Choroid plexus epithelial cell (primary cell): ENCODE measurements at regions not wholly inside any gene's neighbourhood (a gene's known extent, or its start where the extent isn't known, plus 50 kb on each side); places are given as distances from the start of the nearest gene placed in this dataset.

ENCODE experiments used
- DNase-seq: peaks from one replicate; pipeline ENCODE4 v3.0.0-alpha.2; 2010; ENCODE audit warnings: low read depth
- H3K4me3 ChIP-seq: 2 replicates; pipeline ENCODE4 v1.5.1; 2011; ENCODE audit warnings: low read depth, mild to moderate bottlenecking, control low read depth, low read length, moderate library complexity
- TF ChIP-seq, protein P1 (sequence below): conservative IDR thresholded peaks from 2 replicates; pipeline ENCODE4 v1.5.1; 2011; ENCODE audit warnings: low read depth, mild to moderate bottlenecking, control low read depth, inconsistent platforms, low read length, moderate library complexity

DNA sequence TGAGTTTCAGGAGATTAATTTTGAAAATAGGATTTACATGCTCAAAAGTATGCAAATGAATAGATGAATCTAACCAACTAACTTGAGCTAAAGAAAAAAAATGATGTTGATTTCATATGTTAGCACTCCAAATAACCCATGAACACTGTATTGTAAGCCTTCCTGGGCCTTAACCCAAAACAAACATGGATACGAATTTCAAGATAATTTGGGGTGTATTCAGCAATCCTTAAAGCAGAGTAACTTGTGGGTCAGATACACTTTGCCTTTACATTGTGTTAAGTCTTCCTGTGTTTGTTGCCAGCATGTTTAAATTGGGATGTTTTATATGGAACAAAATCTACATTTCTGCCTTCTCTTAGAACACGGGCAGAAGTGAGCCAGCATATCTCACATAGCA is 124.2 kb upstream of the WDR11 start:
- peak; percentile 29 for DNase-seq
- TF ChIP-seq, protein P1, sequence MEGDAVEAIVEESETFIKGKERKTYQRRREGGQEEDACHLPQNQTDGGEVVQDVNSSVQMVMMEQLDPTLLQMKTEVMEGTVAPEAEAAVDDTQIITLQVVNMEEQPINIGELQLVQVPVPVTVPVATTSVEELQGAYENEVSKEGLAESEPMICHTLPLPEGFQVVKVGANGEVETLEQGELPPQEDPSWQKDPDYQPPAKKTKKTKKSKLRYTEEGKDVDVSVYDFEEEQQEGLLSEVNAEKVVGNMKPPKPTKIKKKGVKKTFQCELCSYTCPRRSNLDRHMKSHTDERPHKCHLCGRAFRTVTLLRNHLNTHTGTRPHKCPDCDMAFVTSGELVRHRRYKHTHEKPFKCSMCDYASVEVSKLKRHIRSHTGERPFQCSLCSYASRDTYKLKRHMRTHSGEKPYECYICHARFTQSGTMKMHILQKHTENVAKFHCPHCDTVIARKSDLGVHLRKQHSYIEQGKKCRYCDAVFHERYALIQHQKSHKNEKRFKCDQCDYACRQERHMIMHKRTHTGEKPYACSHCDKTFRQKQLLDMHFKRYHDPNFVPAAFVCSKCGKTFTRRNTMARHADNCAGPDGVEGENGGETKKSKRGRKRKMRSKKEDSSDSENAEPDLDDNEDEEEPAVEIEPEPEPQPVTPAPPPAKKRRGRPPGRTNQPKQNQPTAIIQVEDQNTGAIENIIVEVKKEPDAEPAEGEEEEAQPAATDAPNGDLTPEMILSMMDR, result no peak
- no peak overlapping the region for H3K4me3 ChIP-seq

- DNase-seq, result no peak
- TF ChIP-seq, protein P1, result no peak
- H3K4me3 ChIP-seq, result no peak overlapping the region
Measured at GRCh38 chr10:120729547-120729946, 121.6 kb upstream of the WDR11 start.

DNA sequence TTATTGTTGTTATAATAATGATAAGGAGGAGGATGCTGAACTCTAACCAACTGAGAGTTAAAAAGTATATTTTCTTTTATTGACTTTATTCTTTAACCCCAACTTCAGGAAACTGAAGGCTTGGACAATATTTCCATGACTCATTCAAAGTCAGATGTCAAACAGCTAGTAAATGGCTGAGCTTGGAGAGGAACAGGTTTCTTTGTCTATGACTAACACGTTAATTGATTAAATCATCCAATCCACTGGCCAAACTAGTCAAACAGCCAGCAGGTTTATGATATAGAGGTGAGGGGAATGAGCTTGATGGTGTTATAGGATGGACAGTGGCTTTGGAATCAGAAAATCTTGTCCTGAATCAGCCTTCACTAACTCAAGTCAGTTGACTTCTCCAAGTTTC is 119.1 kb upstream of the WDR11 start:
- DNase-seq, result peak; percentile 15
- TF ChIP-seq, protein P1, result no peak
- no peak overlapping the region for H3K4me3 ChIP-seq

GRCh38 chr10:120732643-120733313 is 118.4 kb upstream of the WDR11 start:
- no peak for DNase-seq
- H3K4me3 ChIP-seq, result no peak overlapping the region
- TF ChIP-seq, protein P1, result no peak

DNA sequence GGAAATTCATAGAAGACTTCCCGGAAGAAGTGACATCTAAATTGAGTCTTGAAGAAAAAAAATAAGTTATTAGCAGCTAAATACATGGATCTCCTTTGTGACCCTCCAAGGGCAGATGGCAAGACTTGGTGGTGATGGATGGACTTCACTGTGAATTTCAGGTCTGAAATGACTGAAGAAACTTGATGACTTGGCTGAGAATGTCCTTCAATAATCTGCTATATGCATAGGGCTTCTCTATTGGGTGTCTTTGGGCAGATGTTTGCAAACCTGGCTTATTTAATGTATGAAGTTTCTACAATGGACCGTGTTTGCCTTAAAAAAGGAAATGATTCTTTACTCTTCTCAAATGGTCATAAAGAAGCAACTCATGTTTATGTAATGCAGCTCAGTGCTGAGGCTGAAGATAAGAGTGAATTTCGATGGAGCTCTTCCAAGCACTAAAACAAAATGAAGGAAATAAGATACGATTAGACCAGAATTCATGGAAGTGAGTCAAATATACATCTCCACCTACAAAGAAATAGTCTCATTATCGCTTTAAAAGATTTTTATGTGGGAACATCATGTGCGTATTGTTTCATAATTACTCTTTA is 116.6 kb upstream of the WDR11 start:
- TF ChIP-seq, protein P1, result no peak
- H3K4me3 ChIP-seq, result no peak overlapping the region
- DNase-seq, result no peak

- no peak overlapping the region for H3K4me3 ChIP-seq
- no peak for DNase-seq
- TF ChIP-seq, protein P1, result no peak
Measured at GRCh38 chr10:120735315-120735714, 115.8 kb upstream of the WDR11 start.
